ENCODE measurements at regions not wholly inside any gene's neighbourhood (a gene's known extent, or its start where the extent isn't known, plus 50 kb on each side); places are given as distances from the start of the nearest gene placed in this dataset.
"Not testable (repeated sequence)": the region's sequence is repeated elsewhere in the genome, so short reads cannot be mapped to it uniquely, and the experiment has no call there.

DNA sequence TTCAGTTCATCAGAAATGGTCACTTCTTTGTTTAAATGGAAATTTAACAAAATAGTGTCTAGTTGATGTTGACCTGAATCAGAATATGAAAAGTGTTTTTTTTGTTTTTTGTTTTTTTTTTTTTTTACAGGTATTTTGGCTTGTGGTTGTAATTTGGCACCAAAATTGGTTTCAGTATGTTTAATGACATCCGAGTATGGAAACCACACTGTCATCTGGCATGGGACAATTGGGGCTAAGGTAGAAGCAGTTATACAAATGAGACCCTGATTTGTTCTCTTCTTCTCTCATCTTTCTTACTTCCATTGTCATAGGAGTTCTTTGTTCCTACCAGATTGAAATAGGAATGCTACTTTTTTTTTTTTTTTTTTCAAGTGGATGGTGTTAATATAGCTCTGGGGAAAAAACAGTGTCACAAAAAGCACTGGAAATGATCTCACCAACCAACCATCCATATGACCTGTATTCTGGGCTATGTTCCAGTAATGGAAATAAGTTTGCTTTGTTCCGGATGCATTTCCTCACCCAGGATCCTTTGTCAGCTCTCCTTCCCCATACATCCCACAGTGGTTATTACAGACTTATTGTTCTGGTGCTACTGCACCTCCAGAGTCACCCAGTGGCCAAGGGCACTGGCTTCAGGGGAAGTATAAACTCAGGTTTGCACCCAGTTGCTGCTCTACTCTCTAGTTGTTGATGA lies 95.8 kb downstream of the ATXN3L start:
- peak; percentile 28 for DNase-seq (ENCODE audit: low read depth)

DNA sequence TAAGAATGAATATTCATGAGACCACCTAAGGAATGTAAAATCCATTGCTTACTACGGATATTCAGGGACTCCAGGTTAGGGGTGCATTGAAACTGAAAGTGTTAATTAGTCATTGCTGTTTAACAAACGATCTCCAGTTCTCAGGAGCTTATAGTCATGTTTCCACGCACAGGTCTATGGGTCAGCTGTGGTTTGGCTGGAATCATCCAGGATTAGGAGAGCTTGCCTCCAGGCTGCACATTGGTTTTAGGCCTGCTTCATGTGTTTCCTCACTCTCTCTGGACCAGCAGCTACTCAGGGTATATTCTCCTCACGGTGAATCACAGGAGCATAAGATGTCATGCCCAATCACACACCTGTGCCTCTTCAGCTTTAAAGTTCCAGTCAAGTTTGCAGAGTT lies 98.9 kb downstream of the ATXN3L start:
- no peak for DNase-seq (ENCODE audit: low read depth)

DNA sequence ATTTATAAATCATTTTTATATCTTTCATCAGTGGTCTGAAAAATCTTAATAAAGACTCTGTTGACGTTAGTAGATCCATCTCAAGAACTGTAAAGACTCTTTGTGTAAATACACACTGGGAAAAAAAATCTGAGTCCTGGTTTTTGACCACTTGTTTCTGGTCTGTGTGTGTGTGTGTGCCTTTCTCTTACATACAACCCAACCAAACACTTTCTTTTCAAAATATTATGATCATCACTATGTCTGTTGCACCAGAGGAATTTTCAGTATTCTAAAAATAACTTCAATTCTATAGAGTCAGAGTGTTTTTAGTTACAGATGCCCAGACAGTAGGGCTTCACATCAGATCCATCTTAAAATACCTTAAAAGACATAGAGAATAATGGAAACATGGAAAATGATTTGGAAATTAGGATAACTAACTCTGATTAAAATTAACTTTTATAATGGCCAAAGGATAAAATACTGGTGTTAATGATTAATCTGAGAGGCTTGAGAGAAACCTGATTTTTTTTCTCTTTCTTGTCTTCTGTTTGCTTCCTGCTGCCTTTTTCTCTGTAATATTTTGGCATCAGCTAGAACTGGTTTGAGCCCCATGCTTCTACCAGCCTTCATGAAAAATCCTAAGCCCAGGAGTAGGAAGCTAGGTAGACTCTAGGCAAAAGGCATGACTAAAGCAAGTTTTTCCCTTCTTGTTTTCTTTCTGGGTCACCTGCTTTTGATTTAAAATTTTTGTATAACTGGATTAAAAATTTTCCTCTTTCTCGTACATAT lies 99.7 kb downstream of the ATXN3L start:
- DNase-seq (ENCODE audit: low read depth): no peak

DNA sequence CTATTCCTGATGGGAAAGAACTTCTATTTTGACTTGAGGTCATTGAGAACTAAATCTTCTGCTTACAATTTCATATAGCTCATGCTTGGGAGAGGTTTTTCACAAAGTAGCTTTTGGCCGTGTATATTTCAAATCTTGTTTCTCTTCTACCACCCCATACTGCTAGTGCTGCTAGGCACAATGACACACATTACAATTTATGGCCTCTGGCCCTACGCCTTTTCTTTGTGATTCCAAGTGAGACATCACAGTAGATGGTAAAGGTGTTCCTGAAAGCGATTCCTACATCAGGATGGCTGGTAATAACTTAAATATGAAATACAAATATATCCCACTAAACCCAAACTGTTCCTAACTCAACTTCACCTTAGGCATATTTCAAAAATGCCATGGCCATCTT lies 101.1 kb downstream of the ATXN3L start:
- no peak for DNase-seq (ENCODE audit: low read depth)

DNA sequence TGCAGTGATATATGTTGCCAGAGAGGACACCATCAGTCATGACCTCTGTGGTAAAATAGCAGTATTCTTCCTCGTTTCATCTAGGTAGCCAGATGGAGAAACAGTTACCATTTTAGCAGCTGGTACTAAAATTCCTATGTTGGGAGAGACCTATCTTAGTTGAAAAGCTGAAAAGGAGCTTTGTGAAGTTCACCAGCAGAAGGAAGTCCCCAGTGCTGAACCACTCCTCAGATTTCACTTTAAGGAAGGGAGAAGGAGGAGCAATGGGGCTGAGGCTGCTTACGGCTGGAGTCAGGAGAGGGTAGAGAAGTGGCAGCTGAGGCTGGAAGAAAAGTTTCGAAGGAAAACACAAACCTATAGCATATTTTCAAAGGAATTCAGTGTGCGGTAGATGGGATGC lies 103.7 kb downstream of the ATXN3L start:
- no peak for DNase-seq (ENCODE audit: low read depth)

DNA sequence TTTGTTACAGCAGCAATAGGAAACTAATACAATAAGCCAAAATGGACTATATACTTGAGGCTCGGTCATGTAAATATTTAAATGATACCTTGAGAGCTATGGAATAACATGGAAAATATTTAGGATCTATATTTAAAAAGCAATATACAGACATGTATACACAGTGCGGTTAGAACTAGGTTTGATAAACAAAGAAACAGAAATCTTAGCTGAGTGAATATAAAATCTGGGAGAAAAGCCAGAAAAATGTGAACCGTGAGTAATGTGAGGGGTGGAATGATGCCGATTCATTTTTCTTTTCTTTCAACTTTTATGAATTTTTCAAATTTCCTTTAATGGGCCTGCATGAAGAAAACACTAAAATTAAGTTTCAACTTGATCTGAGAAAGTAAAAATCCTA lies 104.1 kb downstream of the ATXN3L start:
- no peak for DNase-seq (ENCODE audit: low read depth)

DNA sequence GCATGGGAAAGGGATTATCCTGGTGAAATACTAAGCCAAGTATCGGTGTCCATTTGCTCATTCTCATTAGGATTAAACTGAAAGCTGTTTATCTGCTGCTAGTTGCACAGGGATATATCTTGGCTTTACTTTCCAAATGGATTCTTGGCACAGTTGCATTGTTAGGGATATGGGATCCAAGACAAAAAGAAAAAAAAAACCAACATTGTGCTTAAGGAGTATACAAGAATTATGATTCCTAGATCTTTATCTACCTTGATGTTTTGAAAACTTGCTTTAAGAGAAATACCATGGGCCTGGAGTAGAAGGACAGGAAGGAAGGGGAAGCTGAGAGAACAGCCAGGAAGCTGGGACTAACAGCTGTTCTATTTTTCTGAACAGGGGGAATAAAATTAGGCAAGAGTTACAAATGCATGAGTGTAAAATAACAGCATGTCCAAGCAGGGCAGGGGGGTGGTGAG lies 107.6 kb downstream of the ATXN3L start:
- DNase-seq (ENCODE audit: low read depth): no peak

DNA sequence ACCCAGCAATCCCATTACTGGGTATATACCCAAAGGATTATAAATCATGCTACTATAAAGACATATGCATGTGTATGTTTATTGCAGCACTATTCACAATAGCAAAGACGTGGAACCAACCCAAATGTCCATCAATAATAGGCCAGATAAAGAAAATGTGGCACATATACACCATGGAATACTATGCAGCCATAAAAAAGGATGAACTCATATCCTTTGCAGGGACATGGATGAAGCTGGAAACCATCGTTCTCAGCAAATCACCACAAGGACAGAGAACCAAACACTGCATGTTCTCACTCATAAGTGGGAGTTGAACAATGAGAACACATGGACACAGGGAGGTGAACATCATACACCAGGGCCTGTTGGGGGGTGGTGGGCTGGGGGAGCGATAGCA lies 109.7 kb downstream of the ATXN3L start:
- not testable (repeated sequence) for DNase-seq (ENCODE audit: low read depth)

DNA sequence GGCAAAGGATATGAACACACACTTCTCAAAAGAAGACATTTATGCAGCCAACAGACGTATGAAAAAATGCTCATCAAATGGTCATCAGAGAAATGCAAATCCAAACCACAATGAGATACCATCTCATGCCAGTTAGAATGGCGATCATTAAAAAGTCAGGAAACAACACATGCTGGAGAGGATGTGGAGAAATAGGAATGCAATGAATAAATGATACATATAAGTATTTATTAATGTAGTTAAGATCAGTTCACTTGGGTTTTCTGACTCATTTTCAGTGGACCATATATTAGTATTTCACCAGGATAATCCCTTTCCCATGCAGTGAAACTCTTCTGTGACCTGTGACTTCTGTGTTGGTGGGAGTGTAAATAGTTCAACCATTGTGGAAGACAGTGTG lies 110.1 kb downstream of the ATXN3L start:
- not testable (repeated sequence) for DNase-seq (ENCODE audit: low read depth)

DNA sequence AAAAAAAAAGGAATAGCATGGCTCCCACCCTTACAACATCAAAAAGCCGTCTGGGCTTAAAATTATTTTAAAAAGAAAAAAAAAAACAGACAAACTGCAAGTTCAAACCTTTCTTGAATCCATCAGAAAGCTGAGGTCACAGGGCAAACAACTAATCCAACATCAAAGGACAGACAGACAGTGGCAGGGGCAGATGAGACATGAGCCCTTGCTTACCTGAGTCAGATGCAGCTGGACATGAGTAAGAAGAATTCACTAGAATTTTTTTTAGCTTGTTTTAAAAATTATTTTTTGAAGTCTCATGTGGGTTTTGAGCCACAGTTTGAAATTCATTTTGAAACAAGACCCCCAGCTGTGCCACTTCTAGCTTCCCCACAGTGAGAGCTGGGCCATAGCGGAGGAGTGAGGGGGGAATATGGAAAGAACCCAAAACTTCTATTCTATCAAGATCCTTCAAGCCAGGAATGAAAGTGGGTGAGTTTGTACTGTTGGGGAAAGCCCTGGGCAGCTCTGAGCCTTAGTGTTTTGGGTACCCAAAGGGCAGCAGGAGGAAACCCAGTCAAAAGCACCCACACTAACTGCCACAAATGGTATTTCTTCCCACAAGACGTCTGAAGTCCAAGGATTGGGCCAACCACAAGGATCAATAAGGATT lies 111.4 kb downstream of the ATXN3L start:
- DNase-seq (ENCODE audit: low read depth): no peak

DNA sequence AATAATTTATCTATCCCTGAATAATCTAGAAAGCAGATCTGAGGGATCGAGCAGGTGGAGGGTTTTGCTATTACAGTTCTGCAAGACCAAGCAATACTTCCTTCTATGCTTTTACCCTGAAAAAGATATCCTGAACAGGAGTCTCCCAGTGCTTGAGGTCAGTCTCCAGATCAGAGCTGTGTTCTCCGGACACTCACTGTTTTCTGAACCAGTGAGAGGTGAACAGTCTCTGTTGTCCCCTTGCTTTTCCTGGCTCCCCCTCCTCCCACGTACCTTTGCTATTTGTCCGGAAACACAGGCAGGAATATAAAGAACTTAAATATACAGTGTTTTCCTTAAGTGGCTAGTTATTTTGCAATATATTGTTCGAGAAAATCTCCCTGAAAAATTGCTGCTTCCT lies 116.6 kb downstream of the ATXN3L start:
- DNase-seq (ENCODE audit: low read depth): no peak

DNA sequence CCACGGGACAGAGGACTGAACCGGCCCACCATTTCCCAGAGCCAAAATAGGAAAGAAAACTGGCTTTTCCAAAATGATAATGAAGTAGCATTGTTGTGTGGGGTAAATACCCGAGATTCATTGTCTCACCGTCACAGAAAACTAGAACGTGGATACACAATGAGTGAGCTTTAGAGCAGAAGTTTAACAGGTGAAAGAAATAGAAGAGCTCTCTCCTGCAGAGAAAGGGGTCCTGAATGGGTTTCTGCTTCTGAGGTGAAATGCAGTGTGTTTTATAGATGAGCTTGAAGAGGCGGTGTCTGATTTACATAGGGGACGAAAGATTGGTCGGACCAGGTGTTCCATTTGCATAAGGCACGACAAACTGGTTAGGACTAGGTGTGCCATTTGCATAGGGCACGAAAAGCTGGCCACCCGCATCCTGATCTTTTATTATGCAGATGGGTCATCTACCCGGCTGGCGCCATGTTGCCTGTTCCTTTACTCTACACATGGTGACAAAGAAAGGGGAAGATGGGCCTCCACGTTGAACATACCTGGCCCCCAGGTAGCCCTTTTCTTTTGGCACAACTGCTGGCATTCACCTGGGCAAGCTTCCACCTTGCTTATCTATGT lies 118.1 kb downstream of the ATXN3L start:
- DNase-seq (ENCODE audit: low read depth): no peak

DNA sequence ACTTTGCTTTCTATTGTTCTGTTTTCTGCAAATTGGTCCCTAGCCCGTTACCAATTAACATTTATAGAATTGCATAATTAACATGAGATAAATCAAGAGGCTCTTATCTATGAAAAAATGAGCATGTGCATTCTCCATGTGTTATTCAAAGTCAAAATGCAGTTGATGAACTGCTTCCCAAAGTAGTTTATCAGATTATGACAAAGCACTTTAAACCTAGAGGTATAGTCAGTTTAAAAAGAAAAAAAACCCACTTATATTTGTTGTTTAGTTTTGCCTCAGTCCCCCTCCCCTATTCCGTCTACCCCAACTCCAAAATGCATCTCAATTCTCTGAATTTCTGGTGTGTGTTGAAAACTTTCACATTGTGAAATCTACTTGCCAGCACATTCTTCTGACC lies 119.5 kb downstream of the ATXN3L start:
- no peak for DNase-seq (ENCODE audit: low read depth)

DNA sequence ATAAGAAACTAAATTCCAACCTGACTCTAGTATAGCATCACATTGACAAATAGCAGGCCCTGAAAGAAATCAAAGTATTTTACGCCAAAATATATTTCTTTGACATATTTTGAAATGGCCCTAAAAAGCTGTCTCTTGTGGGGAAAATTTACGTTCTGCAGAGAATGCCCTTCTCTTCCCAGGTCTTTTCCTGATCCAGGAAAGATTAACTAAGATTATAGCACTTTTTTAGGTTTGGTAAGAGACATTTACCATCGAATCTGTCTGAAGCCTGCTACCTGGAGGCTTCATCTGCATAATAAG lies 121.1 kb downstream of the ATXN3L start:
- no peak for DNase-seq (ENCODE audit: low read depth)

DNA sequence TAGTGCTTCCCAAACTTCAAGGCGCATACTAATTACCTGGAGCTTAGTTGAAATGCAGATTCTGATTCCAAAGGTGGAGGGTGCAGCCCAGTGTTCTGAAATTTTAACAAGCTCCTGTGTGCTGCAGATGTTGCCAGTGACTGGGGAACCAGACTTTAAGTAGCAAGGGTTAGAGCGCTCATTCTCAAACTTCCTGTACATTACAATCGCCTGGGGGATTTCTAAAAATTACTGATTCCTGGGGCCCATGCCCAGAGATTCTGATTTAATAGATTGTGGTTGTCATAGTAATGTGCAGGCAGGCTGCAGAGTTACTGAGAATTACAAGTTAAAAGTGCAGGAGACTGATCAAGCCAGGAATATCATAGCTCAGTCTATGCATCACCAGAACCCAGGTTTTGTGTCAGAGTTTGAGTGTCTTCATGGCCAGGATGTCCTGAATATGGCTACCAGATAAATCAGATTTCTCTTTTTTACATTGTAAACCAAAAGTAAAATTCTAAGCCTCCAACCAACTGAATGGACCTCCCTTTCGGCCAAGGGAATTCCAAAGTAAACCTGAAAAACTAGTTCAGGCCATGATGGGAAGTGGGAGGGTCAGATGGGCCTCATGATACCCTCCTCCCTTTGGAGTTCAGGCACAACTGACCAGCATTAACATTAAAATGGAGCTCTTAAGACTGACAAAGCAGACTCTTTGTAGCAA lies 121.6 kb downstream of the ATXN3L start:
- no peak for DNase-seq (ENCODE audit: low read depth)

DNA sequence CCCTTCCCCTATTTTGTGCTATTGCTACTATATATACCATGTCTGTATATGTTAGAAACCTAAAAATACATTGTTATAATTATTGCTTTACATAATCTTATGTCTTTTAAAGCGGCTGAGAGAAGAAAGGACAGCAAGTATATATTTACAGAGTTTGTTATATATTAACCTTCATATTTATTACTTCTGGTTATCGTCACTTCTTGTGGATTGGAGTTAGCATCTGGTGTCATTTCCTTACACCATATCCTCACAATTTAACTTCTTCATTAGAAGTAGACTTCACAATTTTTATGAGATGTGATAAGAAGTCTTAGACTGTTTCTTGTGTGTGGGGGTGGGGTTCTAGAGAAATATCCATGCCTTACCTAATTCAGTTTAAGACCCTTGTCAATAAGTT lies 123.1 kb downstream of the ATXN3L start:
- DNase-seq (ENCODE audit: low read depth): no peak

DNA sequence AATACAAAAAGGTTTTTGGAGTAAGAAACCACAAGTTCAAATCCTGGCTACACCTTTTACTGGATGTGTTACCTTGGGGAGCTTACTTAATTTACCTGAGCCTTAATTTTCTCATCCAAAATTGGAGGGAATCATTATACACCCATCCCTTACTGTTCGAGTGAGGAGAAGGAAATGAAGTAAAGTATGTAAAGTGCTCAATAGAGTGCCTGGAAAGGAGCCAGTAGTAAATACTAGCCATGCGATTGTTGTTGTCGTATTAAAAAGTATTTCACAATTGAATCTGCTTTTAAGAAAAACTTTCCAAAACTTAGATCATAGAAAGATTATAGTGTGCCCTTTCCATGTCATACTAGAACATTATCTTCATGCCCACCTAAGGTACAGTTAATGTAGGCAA lies 124.5 kb downstream of the ATXN3L start:
- no peak for DNase-seq (ENCODE audit: low read depth)

DNA sequence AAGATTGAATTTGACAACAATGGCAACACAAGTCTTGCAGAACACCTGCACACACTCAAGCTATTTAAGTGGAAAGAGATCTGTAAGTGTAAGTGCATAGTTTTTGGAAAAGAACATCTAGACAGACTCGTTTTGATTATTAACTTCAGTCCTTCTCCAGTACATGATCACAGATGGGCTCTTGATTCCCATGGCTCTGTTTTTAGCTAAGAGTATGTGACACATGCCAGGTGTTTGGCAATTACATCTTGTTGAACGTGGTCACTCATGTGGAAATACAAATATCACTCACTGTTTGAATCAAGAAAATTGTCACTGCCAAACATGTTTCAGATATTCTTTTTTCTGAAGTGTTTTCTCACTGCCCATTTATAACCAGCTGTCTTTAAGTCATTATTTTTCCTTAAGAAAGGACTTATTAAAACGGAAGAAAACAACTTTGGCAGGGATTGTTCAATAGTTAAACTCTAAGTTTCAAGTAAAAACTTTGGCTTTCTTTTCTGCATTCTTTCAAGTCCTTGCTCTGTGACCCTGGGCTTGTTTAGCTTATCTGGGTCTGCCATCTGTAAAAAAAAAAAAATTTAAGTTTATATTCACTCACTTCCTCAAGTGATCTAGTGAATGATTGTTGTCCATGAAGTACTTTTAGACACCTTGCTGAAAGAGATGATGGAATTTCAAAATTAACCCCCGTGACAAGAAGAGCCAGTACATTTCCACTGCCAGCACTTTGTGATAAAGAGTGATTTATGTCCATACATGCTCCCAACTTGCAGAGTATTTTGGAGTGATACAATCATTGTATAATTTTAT lies 125.4 kb downstream of the ATXN3L start:
- DNase-seq (ENCODE audit: low read depth): no peak

DNA sequence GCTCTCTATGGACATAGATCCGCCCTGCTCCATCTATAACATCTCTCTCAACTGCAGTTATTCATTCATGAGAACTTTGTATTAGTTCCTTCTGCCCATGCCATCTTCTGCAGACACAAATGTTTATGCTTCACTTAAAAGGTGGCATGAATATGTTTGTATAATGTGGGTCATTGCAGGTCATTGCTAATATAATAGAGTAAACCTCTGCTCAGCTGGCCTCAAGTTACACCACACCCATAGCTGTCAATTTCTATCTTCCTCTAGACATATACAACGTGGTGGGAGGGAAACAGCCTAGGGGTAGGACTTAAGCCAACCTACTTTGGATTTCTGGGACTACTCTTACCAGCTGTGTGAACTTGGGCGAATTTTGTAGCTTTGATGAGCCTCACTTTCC lies 129.8 kb downstream of the ATXN3L start:
- DNase-seq (ENCODE audit: low read depth): no peak

DNA sequence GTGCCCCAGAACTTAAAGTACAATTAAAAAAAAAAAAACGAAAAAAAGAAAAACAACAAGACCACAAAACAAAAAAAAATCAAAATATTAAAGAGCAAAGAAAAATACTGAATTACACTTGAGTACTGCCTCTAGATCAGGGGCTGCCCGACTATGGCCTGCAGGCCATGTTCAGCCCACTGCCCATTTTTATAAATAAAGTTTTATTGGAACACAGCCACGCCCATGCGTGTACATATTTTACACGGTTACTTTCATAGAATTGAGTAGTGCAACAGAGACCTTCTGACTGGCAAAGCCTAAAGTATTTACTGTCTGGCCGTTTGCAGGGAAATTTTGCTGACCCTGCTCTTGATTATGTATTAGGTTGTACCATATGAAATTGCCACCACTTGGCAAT lies 130.5 kb downstream of the ATXN3L start:
- no peak for DNase-seq (ENCODE audit: low read depth)

DNA sequence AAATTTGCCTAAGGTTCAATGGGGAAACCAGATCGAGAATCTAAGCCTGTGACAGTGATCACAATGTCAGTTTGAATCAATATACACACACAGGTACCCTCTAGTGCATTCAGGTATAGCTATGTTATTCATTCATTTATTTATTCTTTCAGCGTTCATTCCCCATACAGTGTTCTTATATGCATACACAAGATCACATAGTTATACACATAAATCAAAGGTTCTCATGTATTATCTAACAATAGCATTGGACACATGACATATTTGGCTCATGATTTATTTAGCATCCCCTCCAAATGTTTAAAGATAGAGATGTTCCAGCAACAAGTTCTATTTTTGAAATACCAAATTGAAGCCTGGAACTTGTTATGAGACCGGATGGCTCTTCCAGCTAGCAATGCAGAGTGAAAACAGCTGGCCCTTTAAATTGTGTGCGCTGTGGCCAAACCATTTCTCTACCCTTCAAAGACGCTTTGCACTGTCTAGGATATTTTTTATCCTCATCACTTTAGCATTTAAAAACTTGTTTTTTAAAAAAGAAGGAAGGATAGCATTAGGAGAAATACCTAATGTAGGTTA lies 131.0 kb downstream of the ATXN3L start:
- peak; percentile 14 for DNase-seq (ENCODE audit: low read depth)

Data from forelimb muscle (tissue), 1 donor.